ENCODE measurements at regions not wholly inside any gene's neighbourhood (a gene's known extent, or its start where the extent isn't known, plus 50 kb on each side); places are given as distances from the start of the nearest gene placed in this dataset.

DNA sequence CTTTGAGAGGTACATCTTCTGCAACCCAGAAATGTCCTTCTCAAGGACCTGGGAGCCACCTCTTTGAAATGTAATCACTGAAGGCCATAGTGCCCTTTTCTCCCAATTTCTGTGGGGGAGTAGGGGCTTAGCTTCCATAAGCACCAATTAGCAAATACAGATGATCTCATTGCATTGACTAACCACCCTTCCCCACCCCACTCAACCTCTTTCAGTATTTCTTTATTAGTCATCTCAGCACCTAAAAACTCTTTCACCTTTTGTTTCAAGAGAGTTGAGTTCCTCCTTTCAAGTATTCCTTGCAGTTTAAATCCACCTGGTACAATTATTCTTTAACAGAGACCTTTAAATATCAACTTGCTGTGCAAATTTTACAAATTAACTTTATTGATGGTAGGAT, 1011.8 kb upstream of the CDH2 start:
- Histone ChIP-seq H2AFZ (ENCODE audit: low read length) (no peak overlapping the region), H3K27ac (ENCODE audit: extremely low read length, insufficient read depth, low read length) (no peak overlapping the region), H3K9me3 (ENCODE audit: low read length) (no peaks in the 10 kb centered on the region), H3K4me2 (ENCODE audit: low read depth, low read length) (no peak overlapping the region), H4K20me1 (ENCODE audit: insufficient read depth, low read length) (no peaks in the 10 kb centered on the region), H3K4me3 (replicated peaks in 1 of 3; ENCODE audit: insufficient read depth in 1 of 3, low read depth in 2 of 3, low read length in 3 of 3) (no peak overlapping the region), H3K36me3 (replicated peaks in 1 of 2; ENCODE audit: control insufficient read depth in 1 of 2, insufficient read depth in 2 of 2, low read length in 2 of 2) (no peaks in the 10 kb centered on the region), H3K79me2 (ENCODE audit: insufficient read depth, low read length) (no peaks in the 10 kb centered on the region), H3K4me1 (ENCODE audit: insufficient read depth, low read length) (no peaks in the 10 kb centered on the region), H3K9ac (ENCODE audit: insufficient read depth, low read depth, low read length) (no peak overlapping the region), H3K27me3 (ENCODE audit: control insufficient read depth in 1 of 2, insufficient read depth in 2 of 2, low read length in 2 of 2) (no peaks in the 10 kb centered on the region)
- FAIRE-seq (no peak), DNase-seq (ENCODE audit: low spot score) (no peak), ATAC-seq (no peak)
- CTCF ChIA-PET (ENCODE audit: low intra/inter-chr PET ratio, low total read pairs), result no interaction called here
- TF ChIP-seq HOXA7 (CRISPR knock-in tag; IDR thresholded peaks at IDR 0.05) (no peak), LCORL (IDR thresholded peaks at IDR 0.05) (no peak), LCORL (CRISPR knock-in tag; IDR thresholded peaks at IDR 0.05) (no peak), ZZZ3 (CRISPR knock-in tag; IDR thresholded peaks at IDR 0.05; ENCODE audit: borderline replicate concordance) (no peak), ZNF510 (CRISPR knock-in tag; IDR thresholded peaks at IDR 0.05; ENCODE audit: low read depth) (no peak), MLLT10 (CRISPR knock-in tag; IDR thresholded peaks at IDR 0.05) (no peak), AHR (CRISPR knock-in tag; IDR thresholded peaks at IDR 0.05) (no peak)
- intact Hi-C loops (cut with micrococcal nuclease; ENCODE audit: unreplicated experiment), result no loop called here
- in situ Hi-C loops (cut with HindIII; ENCODE audit: extremely low pct_ligation_motif_present, low pct_unique_long_range_greater_than_20kb), result no loop called here
- no TSS peak for BruUV-seq (replicated peaks)
- POLR2A ChIA-PET, result no interaction called here

DNA sequence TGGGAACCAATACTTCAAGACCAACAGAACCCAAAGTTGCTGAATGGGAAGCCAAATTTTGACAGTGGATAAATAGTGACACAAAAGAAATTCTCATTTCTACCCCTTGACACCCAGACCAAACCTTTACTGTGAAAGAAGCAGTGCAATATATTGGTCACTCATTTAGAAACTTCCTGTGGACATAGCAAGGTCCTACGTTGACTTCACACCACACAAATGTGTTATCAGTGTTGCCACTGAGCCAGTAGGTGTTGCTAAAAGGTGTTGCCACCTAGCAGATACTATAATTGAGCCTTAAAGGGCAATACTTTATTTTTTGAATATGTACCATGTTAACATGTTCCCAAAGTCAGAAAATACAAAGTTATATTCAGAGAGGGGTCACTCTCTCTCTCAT, 1008.9 kb upstream of the CDH2 start:
- no peak for FAIRE-seq
- BruUV-seq (replicated peaks), result no TSS peak
- Histone ChIP-seq H3K27ac (ENCODE audit: extremely low read length, insufficient read depth, low read length) (no peak overlapping the region), H3K36me3 (replicated peaks in 1 of 2; ENCODE audit: control insufficient read depth in 1 of 2, insufficient read depth in 2 of 2, low read length in 2 of 2) (no peaks in the 10 kb centered on the region), H3K4me2 (ENCODE audit: low read depth, low read length) (no peak overlapping the region), H3K27me3 (ENCODE audit: control insufficient read depth in 1 of 2, insufficient read depth in 2 of 2, low read length in 2 of 2) (no peaks in the 10 kb centered on the region), H3K4me1 (ENCODE audit: insufficient read depth, low read length) (no peaks in the 10 kb centered on the region), H3K79me2 (ENCODE audit: insufficient read depth, low read length) (no peaks in the 10 kb centered on the region), H3K9me3 (ENCODE audit: low read length) (no peaks in the 10 kb centered on the region), H2AFZ (ENCODE audit: low read length) (no peak overlapping the region), H3K9ac (ENCODE audit: insufficient read depth, low read depth, low read length) (no peak overlapping the region), H4K20me1 (ENCODE audit: insufficient read depth, low read length) (no peaks in the 10 kb centered on the region), H3K4me3 (replicated peaks in 1 of 3; ENCODE audit: insufficient read depth in 1 of 3, low read depth in 2 of 3, low read length in 3 of 3) (no peak overlapping the region)
- TF ChIP-seq NCOA1 (CRISPR knock-in tag; IDR thresholded peaks at IDR 0.05), result no peak
- TF ChIP-seq MED13 (CRISPR knock-in tag; IDR thresholded peaks at IDR 0.05), result no peak
- TF ChIP-seq ZSCAN12 (CRISPR knock-in tag; IDR thresholded peaks at IDR 0.05), result no peak
- in situ Hi-C loops (cut with HindIII; ENCODE audit: extremely low pct_ligation_motif_present, low pct_unique_long_range_greater_than_20kb), result no loop called here
- 8% methylated on average over 1 of the region's 1 CpG for WGBS (ENCODE audit: low lambda C conversion rate)
- ChIA-PET CTCF (ENCODE audit: low intra/inter-chr PET ratio, low total read pairs) (no interaction called here), POLR2A (no interaction called here)
- no peak for DNase-seq (ENCODE audit: low spot score)
- no peak for ATAC-seq
- intact Hi-C loops (cut with micrococcal nuclease; ENCODE audit: unreplicated experiment), result no loop called here
